ENCODE measurements at regions not wholly inside any gene's neighbourhood (a gene's known extent, or its start where the extent isn't known, plus 50 kb on each side); places are given as distances from the start of the nearest gene placed in this dataset.

GRCh38 chr1:68782890-68783289 lies 286.0 kb upstream of the DEPDC1 start:
- peak in 1 of 3 experiments; percentile 9 for TF ChIP-seq CTCF (IDR thresholded peaks at IDR 0.05)
- TF ChIP-seq POLR2A (IDR thresholded peaks at IDR 0.05), result no peak
